Smooth muscle cell (in vitro differentiated cells): ENCODE measurements at regions not wholly inside any gene's neighbourhood (a gene's known extent, or its start where the extent isn't known, plus 50 kb on each side); places are given as distances from the start of the nearest gene placed in this dataset.

Experiments
- DNase-seq: peaks from one replicate; lab custom pipeline; 2025; ENCODE audit not compliant: unreplicated experiment; lab: John Stamatoyannopoulos, UW
- H2AFZ ChIP-seq: fragments of 200-600 bp; sonication (generic); 2 replicates; pipeline ENCODE4 v1.6.0; 2016; ENCODE audit warnings: antibody characterized with exemption, low read depth, mild to moderate bottlenecking
- H3F3A ChIP-seq: fragments of 200-600 bp; sonication (generic); 2 replicates; pipeline ENCODE4 v1.6.0; 2017; ENCODE audit warnings: antibody characterized with exemption, low read depth
- H3K27ac ChIP-seq: fragments of 200-600 bp; sonication (generic); 2 replicates; pipeline ENCODE4 v1.5.1; 2016; ENCODE audit warnings: low read depth, mild to moderate bottlenecking
- H3K27me3 ChIP-seq: fragments of 200-600 bp; sonication (generic); 2 replicates; pipeline ENCODE4 v1.6.1; 2016; ENCODE audit warnings: low read depth, mild to moderate bottlenecking
- H3K36me3 ChIP-seq: fragments of 200-600 bp; sonication (generic); 2 replicates; pipeline ENCODE4 v1.5.1; 2016; ENCODE audit warnings: low read depth
- H3K4me1 ChIP-seq: fragments of 200-600 bp; sonication (generic); 2 replicates; pipeline ENCODE4 v1.5.1; 2016; ENCODE audit warnings: low read depth
- H3K4me2 ChIP-seq: fragments of 200-600 bp; sonication (generic); 2 replicates; pipeline ENCODE4 v1.6.0; 2016; ENCODE audit warnings: mild to moderate bottlenecking
- H3K4me3 ChIP-seq: fragments of 200-600 bp; sonication (generic); 2 replicates; pipeline ENCODE4 v1.5.1; 2016; ENCODE audit warnings: mild to moderate bottlenecking
- H3K79me2 ChIP-seq: fragments of 200-600 bp; sonication (generic); 2 replicates; pipeline ENCODE4 v1.6.0; 2016; ENCODE audit warnings: low read depth, mild to moderate bottlenecking
- H3K9ac ChIP-seq: fragments of 200-600 bp; sonication (generic); 2 replicates; pipeline ENCODE4 v1.6.0; 2016; ENCODE audit warnings: low read depth
- H3K9me3 ChIP-seq: fragments of 200-600 bp; sonication (generic); replicated peaks from 2 replicates; pipeline ENCODE4 v1.5.1; 2016; ENCODE audit warnings: low read depth
- H4K20me1 ChIP-seq: fragments of 200-600 bp; sonication (generic); 2 replicates; pipeline ENCODE4 v1.6.0; 2016; ENCODE audit warnings: low read depth
- CTCF ChIP-seq: fragments of 200-600 bp; sonication (generic); IDR thresholded peaks from 2 replicates; pipeline ENCODE4 v1.5.1; 2017; ENCODE audit warnings: borderline replicate concordance, mild to moderate bottlenecking, antibody characterized with exemption; ENCODE audit not compliant: insufficient read depth, poor library complexity, severe bottlenecking
- WGBS: methylation state at CpG from one replicate; pipeline ENCODE4 v1.1.7; 2016; ENCODE audit warnings: low lambda C conversion rate; 5-methylcytosine and 5-hydroxymethylcytosine counted together

- Histone ChIP-seq H3K79me2 (no peaks in the 10 kb centered on the region), H3F3A (no peaks in the 10 kb centered on the region), H3K27ac (no peak overlapping the region), H3K4me3 (no peak overlapping the region), H3K4me1 (no peaks in the 10 kb centered on the region), H3K36me3 (no peaks in the 10 kb centered on the region), H4K20me1 (peaks cover 62% of the 10 kb centered on the region), H3K27me3 (no peaks in the 10 kb centered on the region), H2AFZ (no peak overlapping the region), H3K9ac (no peak overlapping the region), H3K9me3 (no peaks in the 10 kb centered on the region), H3K4me2 (no peak overlapping the region)
- DNase-seq: no peak
- no peak for TF ChIP-seq CTCF
Observed at GRCh38 chr9:22331533-22331932, 115.1 kb upstream of the DMRTA1 start.

GRCh38 chr9:22332202-22332601, 114.4 kb upstream of the DMRTA1 start:
- Histone ChIP-seq H3K27me3 (no peaks in the 10 kb centered on the region), H3K4me3 (no peak overlapping the region), H3K27ac (no peak overlapping the region), H3K4me1 (no peaks in the 10 kb centered on the region), H3K9me3 (no peaks in the 10 kb centered on the region), H3K4me2 (no peak overlapping the region), H3K9ac (no peak overlapping the region), H2AFZ (no peak overlapping the region), H4K20me1 (peaks cover 62% of the 10 kb centered on the region), H3K36me3 (no peaks in the 10 kb centered on the region), H3F3A (no peaks in the 10 kb centered on the region), H3K79me2 (no peaks in the 10 kb centered on the region)
- WGBS: 93% methylated on average over 1 of the region's 1 CpG
- no peak for DNase-seq
- TF ChIP-seq CTCF: no peak

GRCh38 chr9:22337261-22337660, 109.4 kb upstream of the DMRTA1 start:
- Histone ChIP-seq H3K79me2 (no peaks in the 10 kb centered on the region), H3K36me3 (no peaks in the 10 kb centered on the region), H3K9ac (no peak overlapping the region), H3K4me3 (no peak overlapping the region), H3K27ac (no peak overlapping the region), H3K4me1 (no peaks in the 10 kb centered on the region), H4K20me1 (peaks cover 48% of the 10 kb centered on the region), H3K9me3 (no peaks in the 10 kb centered on the region), H2AFZ (no peak overlapping the region), H3K4me2 (no peak overlapping the region), H3F3A (no peaks in the 10 kb centered on the region), H3K27me3 (no peaks in the 10 kb centered on the region)
- WGBS: 73% methylated on average over 1 of the region's 1 CpG
- no peak for TF ChIP-seq CTCF
- DNase-seq: no peak

- H3K4me3 ChIP-seq: no peak overlapping the region
- H3K9ac ChIP-seq: no peak overlapping the region
- H3K4me2 ChIP-seq: peak overlapping the region; percentile 41
- peaks cover 42% of the 10 kb centered on the region for H4K20me1 ChIP-seq
- H3K9me3 ChIP-seq: no peaks in the 10 kb centered on the region
- TF ChIP-seq CTCF: no peak
- no peaks in the 10 kb centered on the region for H3K79me2 ChIP-seq
- no peaks in the 10 kb centered on the region for H3F3A ChIP-seq
- no peak for DNase-seq
- no peaks in the 10 kb centered on the region for H3K27me3 ChIP-seq
- H2AFZ ChIP-seq: no peak overlapping the region
- H3K4me1 ChIP-seq: no peaks in the 10 kb centered on the region
- WGBS: 29% methylated on average over 3 of the region's 3 CpGs
- no peaks in the 10 kb centered on the region for H3K36me3 ChIP-seq
- peak overlapping the region; percentile 40 for H3K27ac ChIP-seq
Observed at GRCh38 chr9:22342491-22343217, 104.0 kb upstream of the DMRTA1 start.
